GM12891 (cell line): ENCODE measurements at regions not wholly inside any gene's neighbourhood (a gene's known extent, or its start where the extent isn't known, plus 50 kb on each side); places are given as distances from the start of the nearest gene placed in this dataset.

Source experiments
- DNase-seq: peaks from one replicate; pipeline ENCODE4 v3.0.0; 2011; ENCODE audit warnings: low spot score; ENCODE audit not compliant: insufficient read length
- FAIRE-seq: peaks from 2 replicates; lab custom pipeline; 2011; peaks lifted over from hg19 to GRCh38; lab: Jason Lieb, UNC
- PAX5 ChIP-seq: IDR thresholded peaks from 2 replicates; pipeline ENCODE4 v1.6.1; 2011; ENCODE audit warnings: low read length, moderate library complexity, mild to moderate bottlenecking; ENCODE audit not compliant: insufficient read depth, severe bottlenecking
- POLR2A ChIP-seq: IDR thresholded peaks from 2 replicates; pipeline ENCODE4 v1.6.1; 2011; ENCODE audit warnings: low read depth, low read length, control low read depth
- POLR2AphosphoS5 ChIP-seq: IDR thresholded peaks from 2 replicates; pipeline ENCODE4 v1.6.1; 2011; ENCODE audit warnings: low read depth, low read length, control low read depth
- POU2F2 ChIP-seq: IDR thresholded peaks from 2 replicates; pipeline ENCODE4 v1.6.1; 2011; ENCODE audit warnings: low read depth, mild to moderate bottlenecking, control low read depth, low read length, moderate library complexity
- SPI1 ChIP-seq: IDR thresholded peaks from 2 replicates; pipeline ENCODE4 v1.6.1; 2011; ENCODE audit warnings: low read depth, low read length, control low read depth
- TAF1 ChIP-seq: IDR thresholded peaks from 2 replicates; pipeline ENCODE4 v1.6.1; 2011; ENCODE audit warnings: low read depth, low read length, control low read depth

- FAIRE-seq (no peak), DNase-seq (no peak)
- TF ChIP-seq PAX5 = no peak
- TF ChIP-seq POLR2A = no peak
- TF ChIP-seq TAF1 = no peak
- TF ChIP-seq SPI1 = no peak
- TF ChIP-seq POU2F2 = no peak
- no peak for TF ChIP-seq POLR2AphosphoS5
Measured at GRCh38 chr1:213641312-213641711, 346.5 kb upstream of the PROX1 start.

DNA sequence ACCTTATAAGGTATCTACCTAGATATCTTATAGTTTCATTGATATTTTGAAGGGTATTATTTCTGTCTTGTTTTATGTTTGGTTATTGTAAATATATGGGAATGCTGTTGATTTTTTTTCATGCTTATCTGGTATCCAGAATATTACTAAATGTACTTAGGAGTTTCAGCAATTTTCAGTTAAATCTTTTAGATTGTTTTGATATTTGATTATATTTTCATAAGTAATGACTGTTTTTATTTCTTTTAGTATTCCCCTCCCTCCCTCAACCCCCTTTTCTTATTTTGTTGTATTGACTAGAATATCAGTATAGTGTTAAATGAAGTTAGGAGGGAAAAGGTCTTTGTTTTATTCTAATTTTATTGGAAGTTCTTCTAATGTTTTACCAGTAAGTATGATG, 344.4 kb upstream of the PROX1 start:
- TF ChIP-seq POLR2AphosphoS5 (no peak), POLR2A (no peak), POU2F2 (no peak)
- no peak for DNase-seq
- no peak for FAIRE-seq

GRCh38 chr1:213647864-213648650, 339.7 kb upstream of the PROX1 start:
- DNase-seq (no peak), FAIRE-seq (no peak)
- TF ChIP-seq TAF1 (no peak), SPI1 (no peak), POLR2A (no peak), POU2F2 (no peak), POLR2AphosphoS5 (no peak)

- TF ChIP-seq PAX5 (no peak), SPI1 (no peak), POU2F2 (no peak), POLR2A (no peak), POLR2AphosphoS5 (no peak), TAF1 (no peak)
- FAIRE-seq (no peak), DNase-seq (no peak)
Measured at GRCh38 chr1:213649373-213649772, 338.4 kb upstream of the PROX1 start.

DNA sequence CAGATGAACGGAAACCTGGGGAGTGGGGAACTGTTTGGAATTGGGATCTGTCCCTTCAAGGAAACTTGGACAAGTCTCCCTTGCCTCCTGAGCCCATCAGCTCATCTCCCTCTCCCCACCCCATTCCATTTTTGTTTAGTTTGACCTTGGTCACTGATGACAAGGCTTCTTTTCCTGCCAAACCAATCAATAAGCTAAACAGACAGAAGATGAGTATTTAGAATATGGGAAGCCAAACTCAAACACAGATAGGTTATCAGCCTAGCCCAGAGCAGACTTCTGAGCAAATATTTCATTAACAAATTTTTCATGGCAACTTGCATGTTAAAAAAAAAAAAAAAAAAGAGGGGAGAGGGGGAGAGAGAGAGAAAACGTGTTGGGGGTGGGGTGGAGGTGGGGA, 337.2 kb upstream of the PROX1 start:
- DNase-seq (no peak), FAIRE-seq (no peak)
- TF ChIP-seq PAX5 (no peak), SPI1 (no peak), POU2F2 (no peak), POLR2A (no peak), POLR2AphosphoS5 (no peak), TAF1 (no peak)

DNA sequence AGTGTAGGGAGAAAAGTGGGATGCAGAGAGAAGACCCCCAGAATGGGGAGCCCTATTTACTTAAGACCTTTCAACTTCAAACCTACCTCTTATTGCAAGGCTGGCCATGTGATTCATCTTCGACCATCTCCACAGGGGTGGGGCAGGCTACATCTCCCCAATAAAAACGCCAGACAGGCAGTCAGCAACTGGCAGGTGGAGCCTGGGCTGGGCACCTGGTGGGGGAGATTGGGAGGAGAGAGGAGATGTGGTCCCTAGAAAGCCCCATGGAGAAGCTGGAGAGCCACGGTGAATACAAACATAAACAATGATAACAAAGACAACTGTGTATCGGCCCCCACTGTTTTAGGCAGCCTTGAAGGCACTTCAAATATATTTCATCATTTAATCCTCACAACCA, 336.7 kb upstream of the PROX1 start:
- DNase-seq (no peak), FAIRE-seq (no peak)
- TF ChIP-seq TAF1 (no peak), POU2F2 (no peak), PAX5 (no peak), POLR2A (no peak), SPI1 (no peak)

- no peak for DNase-seq
- TF ChIP-seq TAF1 (no peak), PAX5 (no peak), POU2F2 (no peak), POLR2AphosphoS5 (no peak), SPI1 (no peak), POLR2A (no peak)
- no peak for FAIRE-seq
Measured at GRCh38 chr1:213652109-213652508, 335.7 kb upstream of the PROX1 start.

- TF ChIP-seq TAF1 (no peak), POU2F2 (no peak), PAX5 (no peak), SPI1 (no peak), POLR2A (no peak)
Measured at GRCh38 chr1:213656039-213656438, 331.7 kb upstream of the PROX1 start.

DNA sequence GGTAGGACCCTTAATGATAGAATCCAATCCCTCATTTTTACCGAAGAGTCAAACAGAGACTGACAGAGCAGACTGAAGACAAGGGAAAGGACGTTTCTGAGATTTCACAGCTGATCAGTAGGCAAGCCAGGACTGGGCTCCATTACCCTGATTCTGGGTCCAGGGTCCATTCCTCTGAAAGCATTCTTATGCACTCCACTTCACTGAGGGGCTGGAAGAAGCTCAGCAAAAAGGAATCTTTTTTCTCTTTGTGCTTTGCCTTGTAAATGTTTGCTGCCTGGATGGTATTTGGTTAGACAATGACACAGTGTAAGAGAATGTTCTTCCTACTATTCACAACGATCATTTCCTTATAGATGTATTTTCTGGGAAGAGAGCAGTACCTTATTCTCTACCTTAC, 331.3 kb upstream of the PROX1 start:
- DNase-seq (no peak), FAIRE-seq (no peak)
- no peak for TF ChIP-seq POU2F2
- no peak for TF ChIP-seq PAX5
- TF ChIP-seq TAF1 = no peak
- no peak for TF ChIP-seq SPI1
- TF ChIP-seq POLR2AphosphoS5 = no peak
- no peak for TF ChIP-seq POLR2A

More at GRCh38 chr1:213656039-213656438, 331.7 kb upstream of the PROX1 start:
- no peak for FAIRE-seq
- no peak for DNase-seq

- TF ChIP-seq POU2F2 = no peak
- no peak for TF ChIP-seq POLR2A
- TF ChIP-seq PAX5 = no peak
- TF ChIP-seq POLR2AphosphoS5 = no peak
- no peak for TF ChIP-seq SPI1
- TF ChIP-seq TAF1 = no peak
- FAIRE-seq (no peak), DNase-seq (no peak)
Measured at GRCh38 chr1:213657013-213657412, 330.8 kb upstream of the PROX1 start.
